ENCODE measurements at regions not wholly inside any gene's neighbourhood (a gene's known extent, or its start where the extent isn't known, plus 50 kb on each side); places are given as distances from the start of the nearest gene placed in this dataset.

GRCh38 chr7:50867034-50867356 is 84.3 kb upstream of the GRB10 start:
- TF ChIP-seq CTCF (IDR thresholded peaks at IDR 0.05 in 4 of 5, conservative IDR thresholded peaks at IDR 0.05 in 1 of 5) (no peak), POLR2A (IDR thresholded peaks at IDR 0.05) (no peak)

Measured in gastrocnemius medialis (tissue), 4 donors.